HG03575 (cell line): ENCODE measurements at regions not wholly inside any gene's neighbourhood (a gene's known extent, or its start where the extent isn't known, plus 50 kb on each side); places are given as distances from the start of the nearest gene placed in this dataset.
"Not testable (repeated sequence)": the region's sequence is repeated elsewhere in the genome, so short reads cannot be mapped to it uniquely, and the experiment has no call there.

Experiments
- ATAC-seq: cut with Tn5 transposase; IDR thresholded peaks from one replicate; pipeline ENCODE4 v1.9.1; 2021; ENCODE audit not compliant: unreplicated experiment, insufficient number of reproducible peaks, low FRiP score; ENCODE audit errors: extremely low read depth

- ATAC-seq, result no peak
Measured at GRCh38 chr7:9149499-9150082, 716.2 kb downstream of the NXPH1 start.

DNA sequence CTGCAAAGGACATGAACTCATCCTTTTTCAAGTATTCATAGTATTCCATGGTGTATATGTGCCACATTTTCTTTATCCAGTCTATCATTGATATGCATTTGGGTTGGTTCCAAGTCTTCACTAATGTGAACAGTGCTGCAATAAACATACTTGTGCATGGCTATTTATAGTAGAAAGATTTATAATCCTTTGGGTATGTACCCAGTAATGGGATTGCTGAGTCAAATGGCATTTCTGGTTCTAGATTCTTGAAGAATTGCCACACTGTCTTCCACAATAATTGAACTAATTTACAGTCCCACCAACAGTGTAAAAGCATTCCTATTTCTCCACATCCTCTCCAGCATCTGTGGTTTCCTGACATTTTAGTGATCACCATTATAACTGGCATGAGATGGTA is 730.3 kb downstream of the NXPH1 start:
- ATAC-seq, result not testable (repeated sequence)

DNA sequence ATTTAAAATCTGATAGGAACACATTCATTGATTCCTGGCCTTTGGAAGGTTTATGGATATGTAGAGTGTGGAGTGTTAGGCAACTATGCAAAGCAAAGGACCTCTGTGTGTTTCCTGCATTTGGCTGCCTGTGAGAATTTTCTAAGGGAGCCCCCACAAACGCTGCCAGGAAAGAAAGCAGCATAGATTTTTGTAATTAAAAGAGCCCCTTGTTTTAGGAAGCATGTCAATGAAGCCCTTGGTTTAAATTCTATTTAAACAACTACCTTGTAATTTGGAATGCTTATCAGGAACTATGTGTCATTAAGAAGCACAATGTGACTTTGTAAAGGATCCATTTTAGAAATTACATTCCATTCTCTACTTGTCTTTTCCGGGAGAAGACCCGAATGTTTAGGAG is 742.5 kb downstream of the NXPH1 start:
- ATAC-seq, result no peak

DNA sequence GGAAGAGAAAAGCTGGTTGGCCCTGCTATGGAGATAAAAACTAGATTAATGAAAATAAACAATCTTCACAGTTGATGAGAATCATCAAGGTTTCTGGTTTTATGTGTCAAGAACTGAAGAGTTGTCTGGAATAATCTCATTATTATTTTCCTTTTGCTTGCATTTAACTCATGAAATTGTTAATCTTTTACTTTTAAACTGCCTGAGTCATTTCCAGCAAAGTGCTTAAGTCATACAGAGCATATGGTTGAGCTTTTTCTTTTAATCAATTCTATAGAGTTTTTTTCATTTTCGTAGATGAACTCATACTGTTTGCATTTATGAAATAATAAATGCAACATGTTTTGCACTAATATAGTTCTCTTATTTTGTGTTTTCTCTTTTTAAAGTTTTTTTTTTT is 747.9 kb downstream of the NXPH1 start:
- no peak for ATAC-seq

DNA sequence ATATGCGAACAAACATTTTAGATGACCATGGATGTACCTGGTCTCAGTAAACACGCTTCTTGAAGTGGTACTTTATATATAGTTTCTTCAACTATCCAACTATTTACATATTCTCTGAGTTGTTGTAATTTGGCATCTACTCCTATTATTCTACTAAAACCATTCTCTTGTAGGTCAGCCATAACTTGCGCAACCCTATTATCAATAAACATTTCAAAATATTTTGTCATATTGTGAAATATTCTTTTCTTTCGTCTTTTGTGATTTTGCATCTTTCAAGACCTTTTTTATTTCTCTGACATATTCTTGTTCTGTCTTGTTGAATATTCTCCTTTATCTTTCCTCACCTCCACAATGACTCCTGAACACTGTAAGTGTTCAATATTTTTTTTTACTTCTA is 753.3 kb downstream of the NXPH1 start:
- ATAC-seq, result no peak

GRCh38 chr7:9189703-9190102 is 756.3 kb downstream of the NXPH1 start:
- no peak for ATAC-seq

GRCh38 chr7:9192969-9193368 is 759.6 kb downstream of the NXPH1 start:
- ATAC-seq, result no peak

GRCh38 chr7:9200626-9201025 is 767.2 kb downstream of the NXPH1 start:
- no peak for ATAC-seq

DNA sequence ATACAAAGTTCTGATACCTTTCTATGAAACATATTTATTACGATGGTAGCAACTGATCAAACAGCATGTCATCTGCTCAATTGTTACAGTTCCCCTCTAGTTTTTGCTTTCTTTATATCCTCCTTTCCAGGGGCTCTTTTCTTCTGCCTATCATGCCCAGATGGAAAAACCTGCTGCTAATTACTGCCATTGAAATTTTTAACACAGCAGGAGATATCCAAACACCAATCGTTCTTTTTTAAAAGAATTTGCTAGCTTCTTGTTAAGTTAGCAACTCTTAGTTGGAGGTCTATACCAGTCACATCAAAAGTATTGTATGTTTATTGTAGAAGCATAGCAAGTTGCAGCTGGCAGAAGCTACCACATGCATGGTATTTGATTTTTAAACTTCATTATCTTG is 768.5 kb downstream of the NXPH1 start:
- no peak for ATAC-seq

- ATAC-seq, result no peak
Measured at GRCh38 chr7:9204571-9204970, 771.2 kb downstream of the NXPH1 start.

GRCh38 chr7:9210114-9210513 is 776.7 kb downstream of the NXPH1 start:
- ATAC-seq, result no peak

DNA sequence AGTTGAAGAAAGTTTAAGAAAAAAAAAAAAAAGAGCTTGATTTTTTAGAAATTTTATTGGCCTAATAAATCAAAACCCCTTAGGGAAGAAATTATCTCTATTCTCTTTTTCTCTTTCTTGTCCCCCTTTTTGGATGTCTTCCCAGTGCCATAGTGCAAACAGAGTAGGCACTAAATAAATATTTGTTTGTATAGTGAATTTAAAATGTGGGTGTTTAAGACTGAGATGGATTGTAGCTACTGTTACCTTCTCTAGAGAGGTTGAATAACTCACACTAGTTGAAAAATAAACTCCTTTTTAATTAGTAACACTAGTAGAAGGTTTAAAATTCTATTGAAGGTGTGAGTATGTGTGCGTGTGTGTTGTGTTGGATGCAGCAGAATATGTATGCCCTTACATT is 783.8 kb downstream of the NXPH1 start:
- ATAC-seq, result no peak

GRCh38 chr7:9226500-9226899 is 793.1 kb downstream of the NXPH1 start:
- no peak for ATAC-seq

GRCh38 chr7:9231630-9232121 is 798.3 kb downstream of the NXPH1 start:
- ATAC-seq, result no peak

DNA sequence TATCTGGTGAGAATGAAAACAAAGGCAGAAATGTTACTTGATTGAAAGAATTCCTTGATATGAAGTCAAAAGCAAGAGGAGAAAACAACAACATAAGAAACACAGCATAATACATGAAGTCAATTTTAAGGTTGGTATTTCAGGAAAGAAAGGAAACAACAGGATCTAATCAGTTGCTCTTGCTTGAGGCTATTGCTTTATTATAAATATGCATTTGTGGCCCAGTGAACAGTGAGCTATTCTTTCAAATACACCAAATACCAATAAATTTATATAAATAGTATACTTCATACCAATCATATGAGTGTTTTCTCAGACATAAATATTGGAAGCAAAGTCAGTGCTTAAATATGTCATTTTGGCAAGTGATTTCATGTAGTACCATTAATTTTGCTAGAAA is 806.6 kb downstream of the NXPH1 start:
- no peak for ATAC-seq

DNA sequence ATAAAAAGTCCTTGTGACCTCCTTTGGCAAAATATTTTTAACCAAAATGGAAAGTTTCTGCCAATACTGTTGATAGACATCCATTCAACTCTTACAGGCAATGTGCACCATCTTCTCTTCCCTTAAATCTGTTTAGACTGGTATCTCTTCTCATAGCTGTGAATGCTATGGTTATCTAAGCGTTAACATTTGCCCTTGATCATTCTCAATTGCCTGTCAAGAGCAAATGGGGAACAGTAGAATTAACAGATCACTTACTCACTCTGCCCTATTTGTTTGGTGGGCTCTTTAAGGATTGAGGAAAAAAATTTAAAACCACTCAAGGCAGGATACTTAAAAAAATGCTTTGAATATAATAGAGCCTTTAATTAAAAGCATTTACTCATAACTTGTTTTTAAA is 808.4 kb downstream of the NXPH1 start:
- no peak for ATAC-seq

- no peak for ATAC-seq
Measured at GRCh38 chr7:9242636-9243035, 809.2 kb downstream of the NXPH1 start.

- no peak for ATAC-seq
Measured at GRCh38 chr7:9250876-9251275, 817.5 kb downstream of the NXPH1 start.

DNA sequence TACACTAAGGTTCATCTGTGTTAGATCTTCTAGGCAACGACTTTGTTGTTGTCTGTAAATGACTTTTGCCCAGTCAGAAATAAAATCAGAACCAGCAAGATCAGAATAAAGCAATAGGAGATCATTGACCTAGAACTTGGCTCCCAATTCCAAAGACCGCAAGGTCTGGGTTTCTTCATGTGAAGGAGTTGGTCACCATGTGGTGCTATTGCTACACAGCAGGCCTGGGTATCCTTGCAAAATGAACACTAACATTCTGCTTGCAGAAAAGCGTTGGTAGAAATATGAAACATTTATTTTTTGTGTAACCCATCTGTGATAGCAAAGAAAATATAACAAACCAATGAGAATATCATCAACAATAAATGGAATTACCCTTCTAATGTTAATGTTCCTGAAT is 831.0 kb downstream of the NXPH1 start:
- ATAC-seq, result no peak

- no peak for ATAC-seq
Measured at GRCh38 chr7:9280088-9280487, 846.7 kb downstream of the NXPH1 start.

- no peak for ATAC-seq
Measured at GRCh38 chr7:9283246-9283645, 849.8 kb downstream of the NXPH1 start.
